GM12874 (cell line): ENCODE measurements at regions not wholly inside any gene's neighbourhood (a gene's known extent, or its start where the extent isn't known, plus 50 kb on each side); places are given as distances from the start of the nearest gene placed in this dataset.

ENCODE experiments used
- TF ChIP-seq, protein P1 (sequence below): IDR thresholded peaks from 2 replicates; pipeline ENCODE4 v1.5.1; 2011; ENCODE audit warnings: low read depth, mild to moderate bottlenecking, control low read depth, low read length, moderate library complexity; ENCODE audit not compliant: insufficient read depth

DNA sequence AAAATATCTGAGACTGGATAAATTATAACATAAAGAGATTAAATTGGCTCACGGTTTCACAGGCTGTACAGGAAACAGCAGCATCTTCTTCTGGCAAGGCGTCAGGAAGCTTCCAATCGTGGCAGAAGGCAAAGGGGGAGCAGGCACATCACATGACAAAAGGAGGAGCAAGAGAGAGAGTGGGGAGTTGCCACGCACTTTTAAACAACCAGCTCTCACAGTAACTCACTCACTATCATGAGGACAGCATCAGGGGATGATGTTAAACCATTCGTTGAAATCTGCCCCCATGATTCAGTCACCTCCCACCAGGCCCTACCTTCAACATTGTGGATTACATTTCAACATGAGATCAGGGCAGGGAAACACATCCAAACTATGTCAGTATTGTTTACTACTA lies 114.5 kb upstream of the SPATA16 start:
- TF ChIP-seq, protein P1, sequence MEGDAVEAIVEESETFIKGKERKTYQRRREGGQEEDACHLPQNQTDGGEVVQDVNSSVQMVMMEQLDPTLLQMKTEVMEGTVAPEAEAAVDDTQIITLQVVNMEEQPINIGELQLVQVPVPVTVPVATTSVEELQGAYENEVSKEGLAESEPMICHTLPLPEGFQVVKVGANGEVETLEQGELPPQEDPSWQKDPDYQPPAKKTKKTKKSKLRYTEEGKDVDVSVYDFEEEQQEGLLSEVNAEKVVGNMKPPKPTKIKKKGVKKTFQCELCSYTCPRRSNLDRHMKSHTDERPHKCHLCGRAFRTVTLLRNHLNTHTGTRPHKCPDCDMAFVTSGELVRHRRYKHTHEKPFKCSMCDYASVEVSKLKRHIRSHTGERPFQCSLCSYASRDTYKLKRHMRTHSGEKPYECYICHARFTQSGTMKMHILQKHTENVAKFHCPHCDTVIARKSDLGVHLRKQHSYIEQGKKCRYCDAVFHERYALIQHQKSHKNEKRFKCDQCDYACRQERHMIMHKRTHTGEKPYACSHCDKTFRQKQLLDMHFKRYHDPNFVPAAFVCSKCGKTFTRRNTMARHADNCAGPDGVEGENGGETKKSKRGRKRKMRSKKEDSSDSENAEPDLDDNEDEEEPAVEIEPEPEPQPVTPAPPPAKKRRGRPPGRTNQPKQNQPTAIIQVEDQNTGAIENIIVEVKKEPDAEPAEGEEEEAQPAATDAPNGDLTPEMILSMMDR: no peak

DNA sequence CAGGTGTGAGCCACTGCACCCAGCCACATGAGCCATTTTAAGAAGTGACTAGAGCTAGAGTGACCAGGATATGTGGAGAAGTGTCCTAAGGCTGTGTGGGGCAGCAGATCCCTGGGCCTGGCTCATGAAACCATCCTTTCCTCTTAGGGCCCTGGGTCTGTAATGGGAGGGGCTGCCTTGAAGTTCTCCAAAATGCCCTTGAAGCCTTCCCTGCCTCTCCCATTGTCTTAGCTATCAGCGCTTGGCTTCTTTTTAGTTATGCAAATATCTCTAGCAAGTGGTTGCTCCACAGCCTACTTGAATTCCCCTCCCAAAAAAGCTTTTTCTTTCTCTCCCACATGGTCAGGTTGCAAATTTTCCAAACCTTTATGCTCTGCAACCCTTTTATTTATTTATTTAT lies 112.4 kb upstream of the SPATA16 start:
- TF ChIP-seq, protein P1: no peak

DNA sequence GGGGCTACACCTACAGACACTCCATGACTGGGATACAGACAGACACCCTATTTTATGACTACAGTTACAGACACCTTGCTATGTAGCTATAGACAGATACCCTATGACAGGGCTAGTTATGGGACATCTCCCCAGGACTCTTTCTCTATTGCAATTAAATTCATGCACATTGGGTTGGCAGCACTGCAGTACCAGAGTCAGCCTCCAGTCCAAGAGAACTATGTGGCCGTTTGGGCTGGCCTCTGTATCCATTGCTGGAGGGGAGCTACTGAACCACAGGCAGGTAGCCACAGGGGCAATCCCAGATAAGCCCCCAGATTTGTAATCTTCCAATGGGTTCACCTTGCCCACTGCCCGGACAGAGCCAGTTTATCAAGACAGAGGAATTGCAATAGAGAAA lies 108.4 kb upstream of the SPATA16 start:
- TF ChIP-seq, protein P1: 0 out of 2 replicates have a peak, but pooled peaks have one; percentile 13

DNA sequence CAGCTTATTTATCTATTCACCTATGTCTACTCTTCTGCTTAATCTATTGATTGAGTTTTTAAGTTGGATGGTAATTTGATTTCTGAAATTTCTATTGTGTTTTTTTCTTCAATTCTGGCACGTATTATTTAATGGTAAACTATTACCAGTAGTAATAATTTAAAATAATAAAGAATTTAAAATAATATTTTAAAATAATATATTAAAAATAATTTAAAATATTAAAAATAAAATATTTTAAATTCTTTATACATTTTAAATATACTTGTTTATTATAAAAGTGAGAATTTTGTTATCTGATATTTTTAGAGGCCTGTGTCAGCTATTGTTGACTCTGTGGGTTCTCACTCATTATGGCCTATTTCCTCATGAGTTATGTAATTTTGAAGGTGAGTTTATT lies 100.7 kb upstream of the SPATA16 start:
- TF ChIP-seq, protein P1: no peak

DNA sequence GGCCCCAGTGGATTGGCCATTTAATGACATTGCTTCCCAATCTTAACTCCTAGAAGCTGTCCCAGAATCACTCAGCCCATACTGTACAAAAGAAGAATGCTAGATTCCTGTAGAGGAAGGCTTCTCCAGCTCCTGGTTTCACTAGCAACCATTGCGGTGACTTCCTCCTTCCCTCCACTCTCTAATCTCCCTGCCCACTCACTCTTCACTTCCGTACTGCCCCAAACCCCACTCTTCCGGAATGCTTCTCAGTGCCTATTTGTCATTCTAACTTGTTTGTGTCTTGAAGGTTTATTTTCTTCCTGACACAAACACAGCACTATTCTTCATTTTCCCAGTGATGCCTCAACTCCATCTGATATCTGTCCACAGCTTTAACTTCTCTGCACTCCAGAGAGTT lies 97.1 kb upstream of the SPATA16 start:
- TF ChIP-seq, protein P1: no peak

DNA sequence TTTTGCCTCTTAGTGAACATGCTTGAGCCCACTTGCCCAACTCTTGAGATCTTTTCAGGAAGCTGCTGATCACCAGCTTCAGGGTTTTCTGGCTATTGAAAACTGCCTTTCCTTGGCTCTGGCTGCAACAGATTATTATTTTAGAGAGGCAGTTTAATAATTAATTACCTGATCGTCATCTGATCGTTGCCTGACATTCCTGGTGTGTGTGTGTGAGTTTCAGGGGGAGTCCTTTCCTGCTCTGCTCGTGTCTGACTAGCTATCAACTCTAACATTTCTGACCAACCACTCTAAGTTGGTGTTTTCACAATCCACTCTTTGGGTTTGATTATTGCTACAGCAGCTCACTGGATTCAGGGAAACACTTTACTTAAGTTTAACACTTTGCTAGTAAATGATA lies 84.3 kb upstream of the SPATA16 start:
- TF ChIP-seq, protein P1: no peak

DNA sequence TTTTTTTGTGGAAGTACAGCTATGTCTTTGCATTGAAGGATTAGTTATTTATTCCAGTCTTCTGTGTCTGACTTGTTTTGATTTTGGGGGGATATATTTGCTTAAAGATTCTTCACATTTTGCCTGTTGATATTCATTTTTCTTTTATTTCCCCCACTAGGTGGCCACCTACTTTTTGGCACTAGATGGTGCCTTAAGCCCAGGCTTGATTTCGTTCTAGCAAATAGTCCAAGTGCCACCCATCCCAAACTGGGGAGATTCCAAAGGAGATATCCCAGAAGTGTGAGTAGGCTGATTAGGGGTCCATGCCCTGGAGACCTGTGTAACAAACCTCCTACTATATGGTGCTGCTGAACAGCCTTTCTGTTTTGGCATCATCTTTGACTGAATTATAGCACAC lies 80.0 kb upstream of the SPATA16 start:
- TF ChIP-seq, protein P1: peak; percentile 21; the same call in 1 of the 2 replicates

DNA sequence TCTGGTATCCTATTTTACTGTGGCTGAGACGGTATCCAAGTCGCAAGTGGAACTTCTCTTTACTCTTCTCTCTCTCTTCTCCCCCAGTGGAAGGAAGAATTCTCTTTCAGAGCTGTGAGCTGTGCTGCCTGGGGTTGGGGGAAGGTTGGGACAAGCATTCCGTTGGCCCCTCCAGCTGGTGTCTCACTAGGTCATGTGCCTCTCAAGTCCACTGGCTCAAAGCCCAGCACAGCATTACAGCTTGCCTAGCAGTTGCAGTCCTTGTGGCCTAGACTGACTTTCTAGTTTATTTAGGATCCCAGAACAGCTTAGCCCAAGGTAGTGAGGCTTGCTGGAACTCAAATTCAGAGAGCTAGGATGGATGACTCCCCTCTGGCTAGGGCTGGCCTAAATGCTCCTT lies 76.1 kb upstream of the SPATA16 start:
- TF ChIP-seq, protein P1: no peak
